A673 (cell line): ENCODE measurements at regions not wholly inside any gene's neighbourhood (a gene's known extent, or its start where the extent isn't known, plus 50 kb on each side); places are given as distances from the start of the nearest gene placed in this dataset.

ENCODE experiments used
- EZH2 ChIP-seq: fragments of 200-600 bp; sonication (generic); IDR thresholded peaks from 2 replicates; pipeline ENCODE4 v1.6.1; 2017; ENCODE audit warnings: borderline replicate concordance, low read depth, mild to moderate bottlenecking, mixed read lengths, antibody characterized with exemption, low read length; ENCODE audit not compliant: poor library complexity, severe bottlenecking
- TF ChIP-seq, protein P1 (sequence below): fragments of 300-800, 200-600 bp; sonication (generic); conservative IDR thresholded peaks from 2 replicates; pipeline ENCODE4 v1.5.1; 2017; ENCODE audit warnings: low read depth, mild to moderate bottlenecking, antibody characterized with exemption, low read length, moderate library complexity, mixed read lengths

DNA sequence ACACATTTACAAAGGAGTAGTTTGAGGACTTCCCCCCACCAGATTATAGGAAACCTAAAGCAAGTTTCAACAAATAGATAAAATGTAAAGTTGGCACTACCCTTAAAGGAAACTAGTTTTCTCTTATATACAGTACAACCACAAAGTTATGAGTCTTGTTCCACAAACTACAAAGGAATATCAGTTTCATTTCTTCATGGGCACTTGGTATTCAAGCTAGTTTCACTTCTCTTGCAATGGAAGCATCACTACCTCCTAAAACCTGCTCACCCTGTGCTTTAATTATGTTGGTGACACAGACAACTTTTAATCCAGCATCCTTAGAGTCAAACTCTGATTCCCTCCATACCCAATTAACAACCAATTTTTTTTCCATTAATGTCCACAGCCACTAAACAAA lies 707.0 kb downstream of the ROBO2 start:
- TF ChIP-seq EZH2 = no peak
- TF ChIP-seq, protein P1, sequence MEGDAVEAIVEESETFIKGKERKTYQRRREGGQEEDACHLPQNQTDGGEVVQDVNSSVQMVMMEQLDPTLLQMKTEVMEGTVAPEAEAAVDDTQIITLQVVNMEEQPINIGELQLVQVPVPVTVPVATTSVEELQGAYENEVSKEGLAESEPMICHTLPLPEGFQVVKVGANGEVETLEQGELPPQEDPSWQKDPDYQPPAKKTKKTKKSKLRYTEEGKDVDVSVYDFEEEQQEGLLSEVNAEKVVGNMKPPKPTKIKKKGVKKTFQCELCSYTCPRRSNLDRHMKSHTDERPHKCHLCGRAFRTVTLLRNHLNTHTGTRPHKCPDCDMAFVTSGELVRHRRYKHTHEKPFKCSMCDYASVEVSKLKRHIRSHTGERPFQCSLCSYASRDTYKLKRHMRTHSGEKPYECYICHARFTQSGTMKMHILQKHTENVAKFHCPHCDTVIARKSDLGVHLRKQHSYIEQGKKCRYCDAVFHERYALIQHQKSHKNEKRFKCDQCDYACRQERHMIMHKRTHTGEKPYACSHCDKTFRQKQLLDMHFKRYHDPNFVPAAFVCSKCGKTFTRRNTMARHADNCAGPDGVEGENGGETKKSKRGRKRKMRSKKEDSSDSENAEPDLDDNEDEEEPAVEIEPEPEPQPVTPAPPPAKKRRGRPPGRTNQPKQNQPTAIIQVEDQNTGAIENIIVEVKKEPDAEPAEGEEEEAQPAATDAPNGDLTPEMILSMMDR = no peak
